ENCODE measurements at regions not wholly inside any gene's neighbourhood (a gene's known extent, or its start where the extent isn't known, plus 50 kb on each side); places are given as distances from the start of the nearest gene placed in this dataset.
A peak's percentile ranks its signal among the peaks of the same experiment; 100 is the strongest.
"Not testable (repeated sequence)": the region's sequence is repeated elsewhere in the genome, so short reads cannot be mapped to it uniquely, and the experiment has no call there.

- DNase-seq; H3K36me3 Mint-ChIP-seq (ENCODE audit: low read depth); H3K27me3 Mint-ChIP-seq; H3K9me3 Mint-ChIP-seq; H3K4me3 Mint-ChIP-seq; H3K4me1 Mint-ChIP-seq; H3K27ac Mint-ChIP-seq; intact Hi-C loops (cut with micrococcal nuclease): not testable (repeated sequence)
Measured at GRCh38 chr5:176042020-176042658, 74.0 kb upstream of the THOC3 start.

DNA sequence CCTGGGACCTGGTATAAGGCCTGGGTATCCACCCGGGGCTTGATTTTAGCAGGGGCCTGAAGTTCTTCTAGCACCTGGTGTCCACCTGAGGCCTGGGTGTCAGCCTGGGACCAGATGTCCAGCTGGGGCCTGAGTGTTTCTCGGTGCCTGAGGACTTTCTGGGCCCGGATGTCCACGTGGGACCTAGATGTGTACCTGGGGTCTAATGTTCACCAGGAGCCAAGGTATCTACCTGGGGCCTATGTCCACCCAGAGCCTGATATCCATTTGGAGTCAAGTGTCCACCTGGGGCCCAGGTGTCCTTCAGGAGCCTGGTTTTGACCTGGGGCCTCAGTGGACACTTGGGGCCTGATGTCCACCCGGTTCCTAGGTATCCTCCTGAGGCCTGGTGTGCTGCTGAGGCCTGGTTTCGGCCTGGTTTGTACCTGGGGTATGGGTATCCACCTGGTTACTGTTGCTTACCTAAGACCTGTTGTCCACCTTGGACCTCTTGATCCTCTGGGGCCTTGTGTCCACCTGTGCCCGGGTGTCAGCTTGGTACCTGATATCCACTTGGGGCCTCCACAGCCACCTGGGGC, 75.2 kb upstream of the THOC3 start:
- intact Hi-C loops (cut with micrococcal nuclease); H3K9me3 Mint-ChIP-seq; H3K36me3 Mint-ChIP-seq (ENCODE audit: low read depth); H3K4me3 Mint-ChIP-seq; H3K27ac Mint-ChIP-seq; H3K4me1 Mint-ChIP-seq; H3K27me3 Mint-ChIP-seq; DNase-seq: not testable (repeated sequence)

- H3K36me3 Mint-ChIP-seq (ENCODE audit: low read depth), result not testable (repeated sequence)
Measured at GRCh38 chr5:176043986-176044385, 75.9 kb upstream of the THOC3 start.

GRCh38 chr5:176044431-176044830, 76.3 kb upstream of the THOC3 start:
- H3K27me3 Mint-ChIP-seq; H3K27ac Mint-ChIP-seq; H3K9me3 Mint-ChIP-seq; DNase-seq; H3K4me3 Mint-ChIP-seq; H3K36me3 Mint-ChIP-seq (ENCODE audit: low read depth); intact Hi-C loops (cut with micrococcal nuclease); H3K4me1 Mint-ChIP-seq: not testable (repeated sequence)

More at GRCh38 chr5:176043986-176044385, 75.9 kb upstream of the THOC3 start:
- DNase-seq; H3K9me3 Mint-ChIP-seq; H3K27ac Mint-ChIP-seq; H3K4me3 Mint-ChIP-seq; intact Hi-C loops (cut with micrococcal nuclease); H3K27me3 Mint-ChIP-seq; H3K4me1 Mint-ChIP-seq: not testable (repeated sequence)

DNA sequence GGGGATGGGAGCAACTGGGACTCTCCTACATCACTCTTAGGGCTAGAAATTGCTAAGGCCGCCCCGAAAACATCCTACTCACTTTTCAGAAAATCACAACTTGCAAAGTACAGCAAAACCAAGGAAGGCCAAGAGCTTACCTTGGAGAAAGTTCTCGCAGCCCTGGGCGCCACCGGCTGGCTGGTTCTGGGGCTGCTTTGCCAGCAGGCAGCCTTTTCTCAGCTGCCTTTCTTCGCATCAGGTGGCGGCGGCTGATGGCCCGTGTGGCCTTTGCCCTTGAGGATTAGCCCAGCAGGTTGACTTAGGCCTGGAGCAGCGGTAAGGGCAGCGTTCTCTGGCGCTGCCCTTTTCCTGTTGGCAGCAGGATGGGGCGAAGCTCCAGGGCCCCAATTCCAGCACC, 77.3 kb upstream of the THOC3 start:
- intact Hi-C loops (cut with micrococcal nuclease); DNase-seq: not testable (repeated sequence)

DNA sequence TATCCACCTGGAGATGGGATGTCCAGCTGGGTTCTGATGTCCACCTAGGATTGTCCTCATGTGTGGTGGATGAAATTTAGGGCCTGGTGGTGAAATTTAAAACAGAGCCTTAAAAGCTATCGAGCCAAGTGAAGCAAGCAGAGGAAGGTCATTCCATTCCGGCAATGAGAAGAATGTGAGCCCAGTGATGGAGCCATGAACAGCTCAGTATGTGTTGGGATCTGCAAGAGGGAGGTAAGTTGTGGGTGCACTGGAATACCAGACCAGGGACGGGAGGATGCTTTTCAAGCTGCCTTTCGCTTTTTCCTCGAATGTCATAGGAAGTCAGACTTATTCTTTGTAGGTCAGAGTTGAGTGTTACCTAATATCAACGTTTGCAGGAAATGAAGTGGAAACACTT, 80.6 kb upstream of the THOC3 start:
- H3K4me3 Mint-ChIP-seq; DNase-seq; intact Hi-C loops (cut with micrococcal nuclease); H3K4me1 Mint-ChIP-seq; H3K27ac Mint-ChIP-seq; H3K36me3 Mint-ChIP-seq (ENCODE audit: low read depth); H3K9me3 Mint-ChIP-seq; H3K27me3 Mint-ChIP-seq: not testable (repeated sequence)

More for the DNA sequence above, 77.3 kb upstream of the THOC3 start:
- not testable (repeated sequence) for H3K27me3 Mint-ChIP-seq; H3K36me3 Mint-ChIP-seq (ENCODE audit: low read depth); H3K4me1 Mint-ChIP-seq; H3K27ac Mint-ChIP-seq; H3K9me3 Mint-ChIP-seq; H3K4me3 Mint-ChIP-seq

DNA sequence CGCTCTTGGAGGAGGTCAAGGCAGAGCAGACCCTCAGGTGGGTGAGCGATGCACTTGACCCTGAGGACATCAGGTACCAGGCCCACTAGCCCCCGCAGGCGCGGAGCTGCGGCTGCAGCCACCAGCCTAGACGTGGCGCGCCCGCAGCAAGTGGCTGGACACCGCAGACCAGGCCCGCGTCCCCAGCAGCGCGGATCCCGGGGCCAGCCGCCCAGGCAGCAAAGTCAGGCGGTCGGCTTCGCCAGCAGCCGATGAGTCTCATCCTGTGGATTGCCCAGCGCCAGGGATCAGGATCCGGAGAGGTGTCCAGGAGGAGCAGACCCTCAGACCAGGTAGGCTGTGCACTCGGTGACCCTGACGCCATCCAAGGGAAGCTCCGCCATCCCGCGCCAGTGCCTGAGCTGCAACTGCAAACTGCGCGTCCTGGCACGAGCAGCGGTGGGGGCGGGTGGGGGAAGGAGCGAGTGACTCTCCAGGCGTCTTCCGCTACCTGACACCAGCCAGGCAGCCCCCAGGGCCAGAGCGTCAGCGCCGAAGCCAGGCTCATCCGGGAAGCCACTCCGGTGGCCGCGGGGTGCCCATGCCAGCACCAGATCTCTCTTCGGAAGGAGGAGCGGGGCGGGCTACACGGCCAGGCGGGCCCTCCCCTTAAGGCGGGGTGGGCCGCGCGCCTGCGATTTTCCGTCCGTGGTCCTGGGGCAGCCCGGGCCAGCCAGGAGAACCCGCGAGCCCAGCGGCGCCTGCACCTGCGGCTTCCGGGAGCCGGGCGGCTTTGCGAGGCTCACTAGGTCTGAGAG, 92.6 kb upstream of the THOC3 start:
- peak; percentile 61 for DNase-seq
- H3K4me1 Mint-ChIP-seq; H3K36me3 Mint-ChIP-seq (ENCODE audit: low read depth); intact Hi-C loops (cut with micrococcal nuclease); H3K9me3 Mint-ChIP-seq; H3K4me3 Mint-ChIP-seq; H3K27ac Mint-ChIP-seq; H3K27me3 Mint-ChIP-seq: not testable (repeated sequence)

DNA sequence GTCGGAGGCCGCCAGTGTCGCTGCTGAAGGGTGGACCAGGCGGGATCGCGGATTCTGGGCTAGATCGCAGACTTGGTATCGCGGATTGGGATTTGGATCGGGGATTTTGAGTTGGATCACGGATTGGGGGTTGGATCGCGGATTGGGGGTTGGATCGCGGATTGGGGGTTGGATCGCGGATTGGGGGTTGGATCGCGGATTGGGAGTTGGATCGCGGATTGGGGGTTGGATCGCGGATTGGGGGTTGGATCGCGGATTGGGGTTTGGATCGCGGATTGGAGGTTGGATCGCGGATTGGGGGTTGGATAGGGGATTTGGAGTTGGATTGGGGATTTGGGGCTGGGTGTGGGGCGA, 93.1 kb upstream of the THOC3 start:
- H3K4me3 Mint-ChIP-seq; H3K9me3 Mint-ChIP-seq; DNase-seq; H3K4me1 Mint-ChIP-seq; H3K27me3 Mint-ChIP-seq; H3K27ac Mint-ChIP-seq; H3K36me3 Mint-ChIP-seq (ENCODE audit: low read depth); intact Hi-C loops (cut with micrococcal nuclease): not testable (repeated sequence)

- H3K4me3 Mint-ChIP-seq; H3K9me3 Mint-ChIP-seq; H3K27me3 Mint-ChIP-seq; DNase-seq; H3K4me1 Mint-ChIP-seq; intact Hi-C loops (cut with micrococcal nuclease); H3K27ac Mint-ChIP-seq; H3K36me3 Mint-ChIP-seq (ENCODE audit: low read depth): not testable (repeated sequence)
Measured at GRCh38 chr5:176061660-176062059, 93.5 kb upstream of the THOC3 start.

DNA sequence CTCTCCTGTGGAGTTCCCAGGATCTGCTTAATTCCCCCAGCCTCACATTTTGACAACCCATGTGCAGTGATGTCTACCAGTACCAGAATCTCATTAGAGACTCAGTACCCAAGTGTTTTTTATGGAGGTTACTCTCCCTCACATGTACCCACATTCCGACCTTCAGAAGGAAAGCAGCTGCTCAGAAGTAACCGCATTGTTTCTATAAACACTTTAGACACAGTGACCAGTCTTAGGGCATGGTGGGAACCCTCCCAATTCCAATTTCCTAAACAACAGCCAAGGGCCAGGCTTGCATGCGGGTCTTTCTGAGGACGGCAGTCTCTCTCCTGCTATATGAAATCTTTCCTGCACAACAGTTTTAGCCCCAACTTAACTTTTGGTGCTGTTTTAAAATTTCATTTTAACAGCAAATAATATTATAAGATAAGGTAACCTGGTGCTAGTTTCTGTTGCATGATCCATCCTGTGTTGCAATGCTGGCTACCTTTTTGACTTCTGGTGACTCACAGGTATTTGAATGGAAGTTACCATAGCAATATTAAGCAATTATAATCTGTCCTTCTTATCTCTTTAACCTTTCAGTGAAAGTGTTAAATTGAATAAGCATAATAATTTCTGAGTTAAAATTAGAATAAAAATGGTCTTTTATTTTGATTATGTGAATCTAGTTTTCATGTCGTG, 98.3 kb upstream of the THOC3 start:
- H3K9me3 Mint-ChIP-seq; intact Hi-C loops (cut with micrococcal nuclease); H3K27ac Mint-ChIP-seq; H3K36me3 Mint-ChIP-seq (ENCODE audit: low read depth); H3K4me3 Mint-ChIP-seq; H3K27me3 Mint-ChIP-seq; DNase-seq; H3K4me1 Mint-ChIP-seq: not testable (repeated sequence)

GRCh38 chr5:176067162-176067561, 99.0 kb upstream of the THOC3 start:
- intact Hi-C loops (cut with micrococcal nuclease); H3K4me1 Mint-ChIP-seq; DNase-seq; H3K4me3 Mint-ChIP-seq; H3K36me3 Mint-ChIP-seq (ENCODE audit: low read depth); H3K9me3 Mint-ChIP-seq; H3K27ac Mint-ChIP-seq; H3K27me3 Mint-ChIP-seq: not testable (repeated sequence)

- H3K4me1 Mint-ChIP-seq; H3K9me3 Mint-ChIP-seq; DNase-seq; H3K27ac Mint-ChIP-seq; H3K36me3 Mint-ChIP-seq (ENCODE audit: low read depth); intact Hi-C loops (cut with micrococcal nuclease); H3K27me3 Mint-ChIP-seq; H3K4me3 Mint-ChIP-seq: not testable (repeated sequence)
Measured at GRCh38 chr5:176067948-176068347, 99.8 kb upstream of the THOC3 start.

GRCh38 chr5:176073996-176074571, 106.0 kb upstream of the THOC3 start:
- H3K36me3 Mint-ChIP-seq (ENCODE audit: low read depth); intact Hi-C loops (cut with micrococcal nuclease): not testable (repeated sequence)

DNA sequence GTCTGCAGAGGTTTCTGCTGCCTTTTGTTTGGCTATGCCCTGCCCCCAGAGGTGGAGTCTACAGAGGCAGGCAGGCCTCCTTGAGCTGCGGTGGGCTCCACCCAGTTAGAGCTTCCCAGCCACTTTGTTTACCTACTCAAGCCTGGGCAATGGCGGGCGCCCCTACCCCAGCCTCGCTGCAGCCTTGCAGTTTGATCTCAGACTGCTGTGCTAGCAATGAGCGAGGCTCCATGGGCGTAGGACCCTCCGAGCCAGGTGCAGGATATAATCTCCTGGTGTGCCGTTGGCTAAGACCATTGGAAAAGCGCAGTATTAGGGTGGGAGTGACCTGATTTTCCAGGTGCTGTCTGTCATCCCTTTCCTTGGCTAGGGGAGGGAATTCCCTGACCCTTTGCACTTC, 115.6 kb upstream of the THOC3 start:
- H3K27ac Mint-ChIP-seq; H3K4me1 Mint-ChIP-seq; H3K36me3 Mint-ChIP-seq (ENCODE audit: low read depth); intact Hi-C loops (cut with micrococcal nuclease); H3K4me3 Mint-ChIP-seq; H3K9me3 Mint-ChIP-seq; H3K27me3 Mint-ChIP-seq: not testable (repeated sequence)
- peak; percentile 17 for DNase-seq

More at GRCh38 chr5:176073996-176074571, 106.0 kb upstream of the THOC3 start:
- not testable (repeated sequence) for H3K4me1 Mint-ChIP-seq, H3K9me3 Mint-ChIP-seq, H3K4me3 Mint-ChIP-seq, H3K27me3 Mint-ChIP-seq, H3K27ac Mint-ChIP-seq, DNase-seq
